IMR-90 (cell line): ENCODE measurements at regions not wholly inside any gene's neighbourhood (a gene's known extent, or its start where the extent isn't known, plus 50 kb on each side); places are given as distances from the start of the nearest gene placed in this dataset.
"Not testable (repeated sequence)": the region's sequence is repeated elsewhere in the genome, so short reads cannot be mapped to it uniquely, and the experiment has no call there.

Source experiments
- CHD1 ChIP-seq: IDR thresholded peaks from 2 replicates; pipeline ENCODE4 v1.6.1; 2012; ENCODE audit warnings: low read depth, low read length, improper control_type of control experiment
- CTCF ChIP-seq: conservative IDR thresholded peaks from 2 replicates; pipeline ENCODE4 v1.5.1; 2012; ENCODE audit warnings: mild to moderate bottlenecking, low read depth, low read length, improper control_type of control experiment
- FOS ChIP-seq: fragments of 150-350 bp; IDR thresholded peaks from 2 replicates; pipeline ENCODE4 v1.6.1; 2016; ENCODE audit warnings: low read depth, low read length
- MAFK ChIP-seq: IDR thresholded peaks from 2 replicates; pipeline ENCODE4 v1.6.1; 2012; ENCODE audit warnings: low read depth, low read length, improper control_type of control experiment
- MAZ ChIP-seq: IDR thresholded peaks from 2 replicates; pipeline ENCODE4 v1.6.1; 2012; ENCODE audit warnings: low read depth, mild to moderate bottlenecking, low read length, improper control_type of control experiment, moderate library complexity, borderline replicate concordance
- POLR2A ChIP-seq: IDR thresholded peaks from 2 replicates; pipeline ENCODE4 v1.6.1; 2012; ENCODE audit warnings: mild to moderate bottlenecking, low read depth, low read length
- RAD21 ChIP-seq: IDR thresholded peaks from 2 replicates; pipeline ENCODE4 v1.6.1; 2012; ENCODE audit warnings: low read length, improper control_type of control experiment
- RCOR1 ChIP-seq: IDR thresholded peaks from 2 replicates; pipeline ENCODE4 v1.6.1; 2012; ENCODE audit warnings: mild to moderate bottlenecking, low read length, improper control_type of control experiment; ENCODE audit not compliant: insufficient replicate concordance
- RFX5 ChIP-seq: IDR thresholded peaks from 2 replicates; pipeline ENCODE4 v1.8.0; 2012; ENCODE audit warnings: low read depth, mild to moderate bottlenecking, low read length, moderate library complexity
- TF ChIP-seq, protein P1 (sequence below): fragments of 150-350 bp; IDR thresholded peaks from 2 replicates; pipeline ENCODE4 v1.6.1; 2016; ENCODE audit warnings: low read depth, mild to moderate bottlenecking, low read length, moderate library complexity, borderline replicate concordance

DNA sequence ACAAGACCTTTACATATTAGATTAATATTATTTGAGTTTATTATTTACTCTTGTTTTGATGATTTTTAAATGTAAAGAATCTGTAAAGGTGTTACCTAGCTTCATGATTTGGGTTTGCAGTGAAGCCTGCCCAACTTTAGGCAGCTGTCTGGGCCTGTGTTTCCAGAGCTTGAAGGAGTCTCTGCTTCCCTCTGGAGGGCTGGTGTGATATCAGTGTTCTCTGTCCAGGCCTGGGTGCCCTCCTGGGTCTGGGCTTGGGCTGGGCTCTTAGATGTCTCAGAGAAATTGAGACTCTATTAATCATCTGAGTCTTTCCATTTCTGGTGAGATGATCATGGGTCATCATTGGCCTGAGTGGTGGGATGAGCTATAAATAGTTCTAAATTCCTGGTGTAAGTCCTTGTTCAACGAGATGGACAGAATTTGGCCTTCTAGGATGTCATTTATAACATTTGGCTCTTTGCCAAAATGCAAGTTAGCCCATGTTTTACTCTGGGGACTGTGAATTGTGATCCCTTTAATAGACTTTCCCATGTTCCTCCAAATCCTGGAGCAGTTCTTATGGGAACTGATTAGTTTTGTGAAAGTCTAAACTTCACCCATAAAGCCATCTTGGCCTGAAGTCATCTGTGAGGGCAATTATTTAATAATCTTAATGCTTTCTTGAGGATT, 397.3 kb downstream of the TMEM121 start:
- TF ChIP-seq CTCF, RAD21, POLR2A, MAZ, RFX5, RCOR1, CHD1, MAFK, FOS: not testable (repeated sequence)
- TF ChIP-seq, protein P1, sequence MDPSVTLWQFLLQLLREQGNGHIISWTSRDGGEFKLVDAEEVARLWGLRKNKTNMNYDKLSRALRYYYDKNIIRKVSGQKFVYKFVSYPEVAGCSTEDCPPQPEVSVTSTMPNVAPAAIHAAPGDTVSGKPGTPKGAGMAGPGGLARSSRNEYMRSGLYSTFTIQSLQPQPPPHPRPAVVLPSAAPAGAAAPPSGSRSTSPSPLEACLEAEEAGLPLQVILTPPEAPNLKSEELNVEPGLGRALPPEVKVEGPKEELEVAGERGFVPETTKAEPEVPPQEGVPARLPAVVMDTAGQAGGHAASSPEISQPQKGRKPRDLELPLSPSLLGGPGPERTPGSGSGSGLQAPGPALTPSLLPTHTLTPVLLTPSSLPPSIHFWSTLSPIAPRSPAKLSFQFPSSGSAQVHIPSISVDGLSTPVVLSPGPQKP = not testable (repeated sequence)
